SK-N-MC (cell line): ENCODE measurements at regions not wholly inside any gene's neighbourhood (a gene's known extent, or its start where the extent isn't known, plus 50 kb on each side); places are given as distances from the start of the nearest gene placed in this dataset.

Experiments
- EZH2 ChIP-seq: fragments of 200-600 bp; sonication (generic); IDR thresholded peaks from one replicate; pipeline ENCODE4 v1.6.1; 2017; ENCODE audit warnings: antibody characterized with exemption
- POLR2AphosphoS5 ChIP-seq: IDR thresholded peaks from 2 replicates; pipeline ENCODE4 v1.6.1; 2012; ENCODE audit warnings: mild to moderate bottlenecking, low read depth, low read length, borderline replicate concordance

GRCh38 chr11:45725776-45726492 lies 60.5 kb upstream of the CHST1 start:
- TF ChIP-seq POLR2AphosphoS5 (no peak), EZH2 (no peak)
